Smooth muscle cell (in vitro differentiated cells): ENCODE measurements at regions not wholly inside any gene's neighbourhood (a gene's known extent, or its start where the extent isn't known, plus 50 kb on each side); places are given as distances from the start of the nearest gene placed in this dataset.

ENCODE experiments used
- DNase-seq: peaks from one replicate; lab custom pipeline; 2025; ENCODE audit not compliant: unreplicated experiment; lab: John Stamatoyannopoulos, UW
- H2AFZ ChIP-seq: fragments of 200-600 bp; sonication (generic); 2 replicates; pipeline ENCODE4 v1.6.0; 2016; ENCODE audit warnings: antibody characterized with exemption, low read depth, mild to moderate bottlenecking
- H3F3A ChIP-seq: fragments of 200-600 bp; sonication (generic); 2 replicates; pipeline ENCODE4 v1.6.0; 2017; ENCODE audit warnings: antibody characterized with exemption, low read depth
- H3K27ac ChIP-seq: fragments of 200-600 bp; sonication (generic); 2 replicates; pipeline ENCODE4 v1.5.1; 2016; ENCODE audit warnings: low read depth, mild to moderate bottlenecking
- H3K27me3 ChIP-seq: fragments of 200-600 bp; sonication (generic); 2 replicates; pipeline ENCODE4 v1.6.1; 2016; ENCODE audit warnings: low read depth, mild to moderate bottlenecking
- H3K36me3 ChIP-seq: fragments of 200-600 bp; sonication (generic); 2 replicates; pipeline ENCODE4 v1.5.1; 2016; ENCODE audit warnings: low read depth
- H3K4me1 ChIP-seq: fragments of 200-600 bp; sonication (generic); 2 replicates; pipeline ENCODE4 v1.5.1; 2016; ENCODE audit warnings: low read depth
- H3K4me2 ChIP-seq: fragments of 200-600 bp; sonication (generic); 2 replicates; pipeline ENCODE4 v1.6.0; 2016; ENCODE audit warnings: mild to moderate bottlenecking
- H3K4me3 ChIP-seq: fragments of 200-600 bp; sonication (generic); 2 replicates; pipeline ENCODE4 v1.5.1; 2016; ENCODE audit warnings: mild to moderate bottlenecking
- H3K79me2 ChIP-seq: fragments of 200-600 bp; sonication (generic); 2 replicates; pipeline ENCODE4 v1.6.0; 2016; ENCODE audit warnings: low read depth, mild to moderate bottlenecking
- H3K9ac ChIP-seq: fragments of 200-600 bp; sonication (generic); 2 replicates; pipeline ENCODE4 v1.6.0; 2016; ENCODE audit warnings: low read depth
- H3K9me3 ChIP-seq: fragments of 200-600 bp; sonication (generic); replicated peaks from 2 replicates; pipeline ENCODE4 v1.5.1; 2016; ENCODE audit warnings: low read depth
- H4K20me1 ChIP-seq: fragments of 200-600 bp; sonication (generic); 2 replicates; pipeline ENCODE4 v1.6.0; 2016; ENCODE audit warnings: low read depth
- CTCF ChIP-seq: fragments of 200-600 bp; sonication (generic); IDR thresholded peaks from 2 replicates; pipeline ENCODE4 v1.5.1; 2017; ENCODE audit warnings: borderline replicate concordance, mild to moderate bottlenecking, antibody characterized with exemption; ENCODE audit not compliant: insufficient read depth, poor library complexity, severe bottlenecking
- WGBS: methylation state at CpG from one replicate; pipeline ENCODE4 v1.1.7; 2016; ENCODE audit warnings: low lambda C conversion rate; 5-methylcytosine and 5-hydroxymethylcytosine counted together

GRCh38 chrX:118216087-118216486, 99.5 kb upstream of the KLHL13 start:
- Histone ChIP-seq H2AFZ (no peak overlapping the region), H3K36me3 (no peaks in the 10 kb centered on the region), H3K4me2 (no peak overlapping the region), H3K4me3 (no peak overlapping the region), H3F3A (no peaks in the 10 kb centered on the region), H3K27me3 (no peaks in the 10 kb centered on the region), H3K9ac (no peak overlapping the region), H4K20me1 (no peaks in the 10 kb centered on the region), H3K79me2 (no peaks in the 10 kb centered on the region), H3K9me3 (no peaks in the 10 kb centered on the region), H3K27ac (no peak overlapping the region), H3K4me1 (no peaks in the 10 kb centered on the region)
- 26% methylated on average over 3 of the region's 3 CpGs for WGBS
- DNase-seq = no peak
- no peak for TF ChIP-seq CTCF

GRCh38 chrX:118216509-118216908, 99.9 kb upstream of the KLHL13 start:
- no peaks in the 10 kb centered on the region for H4K20me1 ChIP-seq
- H3K4me2 ChIP-seq = no peak overlapping the region
- H3K4me1 ChIP-seq = no peaks in the 10 kb centered on the region
- TF ChIP-seq CTCF = no peak
- no peak for DNase-seq
- no peak overlapping the region for H3K4me3 ChIP-seq
- H3K9me3 ChIP-seq = no peaks in the 10 kb centered on the region
- H3K27ac ChIP-seq = no peak overlapping the region
- H3F3A ChIP-seq = no peaks in the 10 kb centered on the region
- H2AFZ ChIP-seq = no peak overlapping the region
- H3K79me2 ChIP-seq = no peaks in the 10 kb centered on the region
- 55% methylated on average over 5 of the region's 5 CpGs for WGBS
- H3K9ac ChIP-seq = no peak overlapping the region
- H3K27me3 ChIP-seq = no peaks in the 10 kb centered on the region
- H3K36me3 ChIP-seq = no peaks in the 10 kb centered on the region

GRCh38 chrX:118218079-118218478, 101.5 kb upstream of the KLHL13 start:
- Histone ChIP-seq H3K9ac (no peak overlapping the region), H4K20me1 (no peaks in the 10 kb centered on the region), H3K27ac (no peak overlapping the region)

More at GRCh38 chrX:118218079-118218478, 101.5 kb upstream of the KLHL13 start:
- H3K9me3 ChIP-seq = no peaks in the 10 kb centered on the region
- no peak for DNase-seq
- no peak overlapping the region for H3K4me3 ChIP-seq
- WGBS = 67% methylated on average over 5 of the region's 5 CpGs
- no peak overlapping the region for H2AFZ ChIP-seq
- H3K36me3 ChIP-seq = no peaks in the 10 kb centered on the region
- no peaks in the 10 kb centered on the region for H3K79me2 ChIP-seq
- no peaks in the 10 kb centered on the region for H3F3A ChIP-seq
- TF ChIP-seq CTCF = no peak
- H3K27me3 ChIP-seq = no peaks in the 10 kb centered on the region
- no peaks in the 10 kb centered on the region for H3K4me1 ChIP-seq
- H3K4me2 ChIP-seq = no peak overlapping the region
